GM21723 (cell line): ENCODE measurements at regions not wholly inside any gene's neighbourhood (a gene's known extent, or its start where the extent isn't known, plus 50 kb on each side); places are given as distances from the start of the nearest gene placed in this dataset.
"Not testable (repeated sequence)": the region's sequence is repeated elsewhere in the genome, so short reads cannot be mapped to it uniquely, and the experiment has no call there.

Experiments
- ATAC-seq: cut with Tn5 transposase; IDR thresholded peaks from one replicate; pipeline ENCODE4 v1.9.1; 2021; ENCODE audit warnings: mild to moderate bottlenecking, moderate library complexity; ENCODE audit not compliant: unreplicated experiment

DNA sequence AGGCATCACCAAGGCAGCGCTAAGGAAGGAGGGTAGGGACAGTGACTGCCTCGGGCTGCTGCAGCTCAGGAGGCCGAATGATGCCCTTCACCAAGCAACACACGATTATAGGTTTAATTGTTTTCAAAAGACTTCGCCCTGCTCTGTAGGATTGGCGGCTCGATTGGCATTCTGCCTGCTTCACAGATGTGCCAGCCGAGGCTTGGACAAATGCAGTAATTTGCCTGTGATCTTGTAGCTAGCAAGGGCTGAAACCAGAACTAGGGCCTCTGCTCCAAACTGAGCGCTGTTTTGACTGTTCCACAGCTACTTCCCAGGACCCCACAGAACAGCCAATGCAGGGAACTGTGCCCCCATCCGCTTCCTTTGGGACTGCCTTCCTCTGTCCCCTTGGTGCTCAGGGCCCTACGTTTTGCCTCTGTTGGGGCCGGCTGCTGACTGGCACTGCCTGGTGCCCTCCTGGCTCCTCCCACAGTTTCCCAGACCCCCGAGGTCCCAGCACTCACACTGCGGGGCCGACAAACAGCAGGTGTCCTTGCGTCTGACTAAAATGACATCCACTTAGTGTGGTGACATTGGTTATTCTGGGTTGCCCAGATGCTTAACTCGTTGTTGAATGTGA is 62.6 kb upstream of the EN2 start:
- ATAC-seq, result no peak

DNA sequence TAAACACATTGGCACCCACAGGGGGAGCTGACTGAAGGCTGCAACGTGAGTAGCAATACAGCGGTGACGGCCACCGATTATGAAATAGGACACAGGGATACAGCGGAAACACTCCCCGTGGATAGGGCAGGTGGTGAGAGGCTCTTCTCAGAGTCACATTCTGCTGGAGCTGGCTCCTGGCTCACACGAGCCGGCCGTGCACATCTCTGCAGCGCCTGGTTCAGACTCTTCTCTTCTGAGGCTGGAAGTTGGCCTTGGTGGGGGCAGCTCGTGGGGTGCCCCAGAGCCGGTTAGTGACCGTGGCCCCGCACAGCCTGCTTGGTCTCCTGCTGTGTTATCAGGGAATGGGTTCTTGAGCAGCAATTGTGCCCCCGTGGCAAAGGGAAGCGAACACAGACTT is 61.3 kb upstream of the EN2 start:
- no peak for ATAC-seq

DNA sequence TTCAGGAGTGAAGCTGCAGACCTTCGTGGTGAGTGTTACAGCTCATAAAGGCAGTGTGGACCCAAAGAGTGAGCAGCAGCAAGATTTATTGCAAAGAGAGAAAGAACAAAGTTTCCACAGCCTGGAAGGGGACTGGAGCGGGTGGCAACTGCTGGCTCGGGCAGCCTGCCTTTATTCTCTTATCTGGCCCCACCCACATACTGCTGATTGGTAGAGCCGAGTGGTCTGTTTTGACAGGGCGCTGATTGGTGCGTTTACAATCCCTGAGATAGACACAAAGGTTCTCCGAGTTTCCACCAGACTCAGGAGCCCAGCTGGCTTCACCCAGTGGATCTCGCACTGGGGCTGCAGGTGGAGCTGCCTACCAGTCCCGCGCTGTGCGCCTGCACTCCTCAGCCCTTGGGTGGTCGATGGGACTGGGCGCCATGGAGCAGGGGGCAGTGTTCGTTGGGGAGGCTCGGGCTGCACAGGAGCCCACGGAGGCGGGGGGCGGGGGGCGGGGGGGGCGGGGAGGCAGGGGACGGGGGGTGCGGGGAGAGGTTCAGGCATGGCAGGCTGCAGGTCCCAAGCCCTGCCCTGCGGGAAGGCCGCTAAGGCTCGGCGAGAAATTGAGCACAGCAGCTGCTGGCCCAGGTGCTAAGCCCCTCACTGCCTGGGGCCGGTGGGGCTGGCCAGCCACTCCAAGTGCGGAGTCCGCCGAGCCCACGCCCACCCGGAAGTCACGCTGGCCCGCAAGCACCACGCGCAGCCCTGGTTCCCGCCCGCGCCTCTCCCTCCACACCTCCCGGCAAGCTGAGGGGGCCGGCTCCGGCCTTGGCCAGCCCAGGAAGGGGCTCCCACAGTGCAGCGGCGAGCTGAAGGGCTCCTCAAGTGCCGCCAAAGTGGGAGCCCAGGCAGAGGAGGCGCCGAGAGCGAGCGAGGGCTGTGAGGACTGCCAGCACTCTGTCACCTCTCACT is 59.9 kb upstream of the EN2 start:
- not testable (repeated sequence) for ATAC-seq

DNA sequence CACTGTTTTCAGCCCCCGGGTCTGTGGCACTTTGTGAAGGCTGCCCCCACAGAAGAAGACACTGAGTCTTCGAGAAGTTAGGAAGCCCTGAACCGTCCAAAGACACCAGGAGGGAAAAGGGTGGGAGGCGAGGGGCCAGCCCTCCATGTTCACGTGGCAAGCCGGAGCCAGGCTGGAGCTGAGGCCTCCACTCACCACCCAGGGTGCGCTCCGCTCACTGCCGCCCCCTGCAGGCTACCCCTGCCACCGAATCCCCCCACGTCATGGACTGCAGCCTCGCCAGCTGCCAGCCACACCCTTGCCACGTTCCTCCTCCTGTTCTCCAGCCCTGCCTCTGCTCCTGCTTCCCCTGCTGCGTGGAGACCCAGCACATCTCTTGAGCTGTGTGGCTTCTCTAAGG is 59.0 kb upstream of the EN2 start:
- no peak for ATAC-seq

DNA sequence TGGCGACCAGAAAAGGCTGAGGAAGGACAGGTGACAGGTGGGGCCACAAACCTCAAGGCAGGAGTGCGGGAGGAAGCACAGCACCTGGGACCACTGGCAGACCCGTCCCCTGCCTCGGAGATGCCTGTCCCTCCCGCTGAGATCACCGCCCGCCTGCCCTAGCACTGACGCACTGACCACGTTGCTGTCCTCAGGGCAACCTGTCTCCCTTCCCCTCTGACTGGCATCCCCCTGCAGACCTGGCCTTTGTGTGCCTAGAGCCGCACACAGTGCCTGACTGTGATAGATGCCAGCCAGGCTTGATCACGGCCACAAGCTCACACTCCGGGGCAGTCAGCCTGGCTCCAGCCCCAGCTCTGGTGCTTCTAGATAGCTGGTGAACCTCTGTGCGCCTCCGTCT is 58.4 kb upstream of the EN2 start:
- no peak for ATAC-seq

DNA sequence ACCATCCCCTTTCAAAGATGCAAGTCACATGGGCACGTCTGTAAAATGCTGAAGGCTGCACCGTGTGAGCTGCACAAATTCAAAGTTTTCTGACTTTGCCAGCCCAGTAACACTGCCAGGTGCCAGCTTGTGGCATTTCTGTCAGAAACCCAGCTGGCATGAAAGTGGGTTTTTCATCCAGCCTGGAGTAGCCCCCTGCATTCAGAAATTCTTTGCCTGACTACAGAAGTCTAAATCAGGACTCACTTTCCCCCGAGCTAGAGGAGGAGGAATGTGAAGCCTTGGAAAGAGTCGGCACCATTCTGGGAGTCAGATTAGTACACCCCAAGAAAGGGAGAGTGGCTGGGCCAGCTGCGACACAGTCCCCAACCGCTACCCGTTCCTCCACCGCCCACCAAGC is 56.7 kb upstream of the EN2 start:
- ATAC-seq, result no peak

DNA sequence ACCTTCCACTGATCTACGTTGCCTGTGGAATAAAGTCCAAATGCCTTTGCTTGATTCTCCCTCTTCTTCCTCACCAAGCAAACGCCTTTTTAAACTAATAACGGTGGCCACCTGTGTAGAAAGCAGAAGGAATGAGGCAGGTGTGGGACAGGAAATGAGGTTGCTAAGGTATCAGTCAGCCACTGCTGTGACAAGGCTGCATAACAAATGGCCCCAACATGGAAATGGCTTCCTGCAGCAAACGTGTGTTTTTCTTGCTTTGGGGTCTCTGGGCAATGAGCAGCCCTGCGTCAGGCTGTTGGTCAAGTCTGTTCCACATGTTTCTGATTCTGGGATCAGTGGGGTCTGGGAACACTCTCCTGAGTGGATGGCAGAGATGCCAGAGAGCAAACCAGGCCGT is 56.0 kb upstream of the EN2 start:
- ATAC-seq, result no peak

DNA sequence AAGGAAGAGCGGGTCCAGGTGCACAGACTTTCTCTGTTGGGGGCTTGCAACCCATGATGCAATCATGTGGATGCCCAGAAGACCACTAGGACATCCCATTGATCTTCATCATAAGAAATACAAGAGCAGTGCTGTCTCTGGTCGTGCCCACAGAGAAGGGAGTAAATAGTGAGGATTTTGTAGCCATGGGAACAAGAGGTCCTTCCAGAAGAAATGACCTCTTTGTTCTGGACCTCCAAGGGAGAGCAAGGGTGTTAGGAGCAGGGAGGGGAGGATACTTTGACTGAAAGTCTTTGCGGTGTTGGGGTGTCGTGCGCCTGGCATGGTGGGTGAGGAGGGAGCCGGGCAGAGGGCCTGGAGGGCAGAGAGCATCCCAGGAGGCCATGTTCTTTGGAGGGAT is 55.0 kb upstream of the EN2 start:
- no peak for ATAC-seq

DNA sequence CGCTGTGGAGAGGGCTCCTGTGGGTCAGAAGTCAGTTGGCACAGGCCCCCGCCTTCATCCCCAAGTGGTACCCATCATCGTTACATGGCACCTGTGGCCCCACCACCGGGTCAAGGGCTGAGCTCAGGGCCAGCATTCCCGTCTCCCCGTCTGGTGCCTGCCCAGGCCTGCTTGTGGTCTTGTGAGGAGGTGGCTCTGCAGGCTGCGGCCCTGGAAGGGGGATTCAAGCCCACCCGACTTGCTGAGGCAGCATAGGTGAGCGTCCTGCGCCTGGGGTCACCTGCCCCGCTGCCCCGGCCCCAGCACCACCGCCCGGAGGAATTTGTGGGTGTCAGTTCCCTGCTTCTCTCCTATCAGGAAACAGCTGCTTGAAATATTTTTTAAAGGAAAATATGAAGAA is 53.0 kb upstream of the EN2 start:
- ATAC-seq, result no peak

DNA sequence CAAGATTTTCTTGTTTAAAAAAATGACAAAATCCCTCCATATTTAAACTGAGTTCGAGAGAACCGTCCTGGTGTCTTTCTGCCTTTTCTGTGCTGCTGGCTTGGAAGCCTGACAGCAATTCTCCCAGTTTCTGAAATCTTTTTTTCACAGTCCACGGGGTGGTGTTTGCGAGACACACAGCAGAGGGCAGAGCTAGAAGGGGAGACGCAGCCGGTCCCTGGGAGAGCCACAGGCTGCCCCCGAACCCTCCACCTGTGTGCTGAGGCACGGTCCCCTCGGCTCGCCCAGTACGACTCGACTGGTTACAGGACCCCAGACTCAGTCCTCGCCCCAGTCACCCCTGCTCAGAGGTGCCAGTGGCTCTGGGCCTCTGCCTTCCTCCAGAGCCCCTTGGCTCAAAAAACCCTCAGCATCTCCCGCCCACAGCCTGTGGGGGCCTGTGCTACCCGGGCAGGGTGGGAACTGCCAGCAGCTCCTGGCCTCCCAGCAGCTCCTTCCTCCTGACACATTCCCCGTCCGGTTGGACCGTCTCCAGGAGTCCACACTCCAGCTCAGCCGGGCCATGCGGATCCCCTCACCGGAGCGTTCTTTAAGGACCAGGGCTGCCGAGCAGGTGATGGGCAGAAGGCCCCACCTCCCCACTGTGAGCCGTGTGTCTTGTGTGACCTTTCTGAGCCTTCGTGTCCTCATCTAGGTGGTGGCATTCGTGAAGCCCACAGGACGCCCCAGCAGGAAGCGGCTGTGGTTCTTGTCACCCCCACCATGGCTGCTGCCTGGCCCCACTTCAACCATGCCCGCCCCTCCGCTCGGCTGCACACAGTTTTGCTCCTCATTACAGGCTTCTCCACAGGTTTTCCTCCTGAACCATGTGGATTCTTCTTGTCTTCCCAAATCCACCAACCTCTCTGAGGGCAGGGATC is 52.3 kb upstream of the EN2 start:
- ATAC-seq, result no peak

DNA sequence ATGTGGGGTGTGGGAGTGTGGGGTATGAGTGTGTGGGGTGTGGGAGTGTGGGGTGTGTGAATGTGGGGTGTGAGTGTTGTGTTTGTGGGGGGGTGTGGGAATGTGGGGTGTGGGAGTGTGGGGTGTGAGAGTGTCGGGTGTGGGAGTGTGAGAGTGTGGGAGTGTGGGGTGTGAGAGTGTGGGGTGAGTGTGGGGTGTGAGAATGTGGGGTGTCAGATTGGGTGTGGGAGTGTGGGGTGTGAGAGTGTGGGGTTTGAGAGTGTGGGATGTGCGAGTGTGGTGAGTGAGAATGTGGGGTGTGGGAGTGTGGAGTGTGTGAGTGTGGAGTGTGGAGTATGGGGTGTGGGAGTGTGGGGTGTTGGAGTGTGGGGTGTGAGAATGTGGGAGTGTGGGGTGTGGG is 50.1 kb upstream of the EN2 start:
- ATAC-seq, result no peak
